ENCODE measurements at regions not wholly inside any gene's neighbourhood (a gene's known extent, or its start where the extent isn't known, plus 50 kb on each side); places are given as distances from the start of the nearest gene placed in this dataset.

GRCh38 chr2:61590214-61590613 lies 52.1 kb upstream of the XPO1 start:
- TF ChIP-seq BHLHE40 (IDR thresholded peaks at IDR 0.05; ENCODE audit: borderline replicate concordance) (no peak), FOXK2 (IDR thresholded peaks at IDR 0.05) (no peak), FOXA1 (IDR thresholded peaks at IDR 0.05) (no peak), FOXM1 (IDR thresholded peaks at IDR 0.05; ENCODE audit: borderline replicate concordance) (no peak), TARDBP (IDR thresholded peaks at IDR 0.05) (no peak), ELF4 (IDR thresholded peaks at IDR 0.05) (no peak), SP1 (IDR thresholded peaks at IDR 0.05) (no peak)
